HG03460 (cell line): ENCODE measurements at regions not wholly inside any gene's neighbourhood (a gene's known extent, or its start where the extent isn't known, plus 50 kb on each side); places are given as distances from the start of the nearest gene placed in this dataset.

Source experiments
- ATAC-seq: cut with Tn5 transposase; IDR thresholded peaks from one replicate; pipeline ENCODE4 v1.9.1; 2021; ENCODE audit not compliant: unreplicated experiment

GRCh38 chr15:100809587-100809986, 70.0 kb upstream of the ALDH1A3 start:
- no peak for ATAC-seq

GRCh38 chr15:100810229-100810628, 69.4 kb upstream of the ALDH1A3 start:
- no peak for ATAC-seq

GRCh38 chr15:100810831-100811230, 68.8 kb upstream of the ALDH1A3 start:
- ATAC-seq, result no peak

GRCh38 chr15:100812802-100813201, 66.8 kb upstream of the ALDH1A3 start:
- ATAC-seq, result no peak

- no peak for ATAC-seq
Measured at GRCh38 chr15:100818927-100819326, 60.7 kb upstream of the ALDH1A3 start.

- ATAC-seq, result no peak
Measured at GRCh38 chr15:100820528-100820927, 59.1 kb upstream of the ALDH1A3 start.

- no peak for ATAC-seq
Measured at GRCh38 chr15:100821327-100821726, 58.3 kb upstream of the ALDH1A3 start.

GRCh38 chr15:100824211-100824610, 55.4 kb upstream of the ALDH1A3 start:
- no peak for ATAC-seq

- no peak for ATAC-seq
Measured at GRCh38 chr15:100829457-100829856, 50.2 kb upstream of the ALDH1A3 start.
